ENCODE measurements at regions not wholly inside any gene's neighbourhood (a gene's known extent, or its start where the extent isn't known, plus 50 kb on each side); places are given as distances from the start of the nearest gene placed in this dataset.

GRCh38 chr13:106695139-106695538 is 127.2 kb upstream of the ARGLU1 start:
- H3K79me2 ChIP-seq (ENCODE audit: control insufficient read depth, insufficient read depth, low read length) = no peaks in the 10 kb centered on the region
- intact Hi-C loops (cut with micrococcal nuclease) = no loop called here
- H3K9me3 ChIP-seq (replicated peaks; ENCODE audit: control insufficient read depth, insufficient read depth, low read depth, low read length) = no peaks in the 10 kb centered on the region
- no peak for TF ChIP-seq ZBTB7A (IDR thresholded peaks at IDR 0.05; ENCODE audit: borderline replicate concordance, control insufficient read depth, low read depth, low read length)
- TF ChIP-seq STAG1 (CRISPR knock-in tag; IDR thresholded peaks at IDR 0.05; ENCODE audit: borderline replicate concordance) = no peak
- no peak for TF ChIP-seq NFATC3 (IDR thresholded peaks at IDR 0.05)
- TF ChIP-seq CBFA2T2 (conservative IDR thresholded peaks at IDR 0.05) = no peak
- TF ChIP-seq PHTF2 (CRISPR knock-in tag; IDR thresholded peaks at IDR 0.05) = no peak
- no peaks in the 10 kb centered on the region for H3K4me1 ChIP-seq (replicated peaks in 1 of 2; ENCODE audit: control insufficient read depth in 2 of 2, insufficient read depth in 2 of 2, low read length in 2 of 2)
- no peaks in the 10 kb centered on the region for H3K36me3 ChIP-seq (ENCODE audit: control insufficient read depth, insufficient read depth, low read length)
- H3K4me2 ChIP-seq (ENCODE audit: insufficient read depth, low read length) = no peak overlapping the region
- ChIA-PET CTCF (ENCODE audit: low intra/inter-chr PET ratio) (no interaction called here), POLR2A (no interaction called here)
- H3K27me3 ChIP-seq (ENCODE audit: control insufficient read depth in 2 of 2, insufficient read depth in 2 of 2, low read length in 2 of 2) = no peaks in the 10 kb centered on the region
- DNase-seq (ENCODE audit: extremely low read depth in 1 of 4, low spot score in 3 of 4) (no peak), FAIRE-seq (no peak), ATAC-seq (no peak)
- H3K9ac ChIP-seq (ENCODE audit: insufficient read depth in 1 of 2, low read depth in 2 of 2, low read length in 2 of 2) = no peak overlapping the region
- H3K4me3 ChIP-seq = no peak overlapping the region
- no peaks in the 10 kb centered on the region for H3K9me1 ChIP-seq (ENCODE audit: control insufficient read depth, insufficient read depth, low read length)
- H2AFZ ChIP-seq (ENCODE audit: low read depth, low read length) = no peak overlapping the region
- H3K27ac ChIP-seq (ENCODE audit: extremely low read depth, low read depth, low read length) = no peak overlapping the region
- BruUV-seq (replicated peaks) = no TSS peak
- H4K20me1 ChIP-seq (replicated peaks; ENCODE audit: control insufficient read depth, insufficient read depth, low read length) = no peaks in the 10 kb centered on the region
- in situ Hi-C loops (cut with MboI) = no loop called here

DNA sequence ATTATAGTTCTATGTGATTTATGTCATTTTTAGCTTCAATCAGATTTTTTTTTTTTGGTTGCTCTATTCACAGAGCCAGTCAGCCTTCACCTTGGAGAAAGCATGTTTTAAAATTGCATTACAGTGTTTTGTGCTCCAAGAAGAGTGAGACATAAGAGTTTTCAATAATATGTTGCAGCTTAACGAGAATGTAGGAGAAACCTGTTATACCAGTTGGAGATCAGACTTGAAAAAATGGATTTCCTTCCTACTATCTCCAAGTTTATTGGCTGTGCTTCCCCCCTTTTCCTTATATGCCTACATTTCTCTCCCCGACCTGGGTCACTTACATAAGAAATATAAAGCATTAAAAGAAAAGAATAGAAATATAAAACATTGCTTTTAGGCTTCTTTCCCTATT is 123.9 kb upstream of the ARGLU1 start:
- no peaks in the 10 kb centered on the region for H3K36me3 ChIP-seq (ENCODE audit: control insufficient read depth, insufficient read depth, low read length)
- no TSS peak for BruUV-seq (replicated peaks)
- no peaks in the 10 kb centered on the region for H3K4me1 ChIP-seq (replicated peaks in 1 of 2; ENCODE audit: control insufficient read depth in 2 of 2, insufficient read depth in 2 of 2, low read length in 2 of 2)
- H3K27ac ChIP-seq (ENCODE audit: extremely low read depth, low read depth, low read length) = no peak overlapping the region
- ATAC-seq (no peak), DNase-seq (ENCODE audit: extremely low read depth in 1 of 4, low spot score in 3 of 4) (no peak), FAIRE-seq (no peak)
- in situ Hi-C loops (cut with MboI) (no loop called here), intact Hi-C loops (cut with micrococcal nuclease) (no loop called here)
- H2AFZ ChIP-seq (ENCODE audit: low read depth, low read length) = no peak overlapping the region
- no peaks in the 10 kb centered on the region for H3K9me3 ChIP-seq (replicated peaks; ENCODE audit: control insufficient read depth, insufficient read depth, low read depth, low read length)
- ChIA-PET CTCF (ENCODE audit: low intra/inter-chr PET ratio) (no interaction called here), POLR2A (no interaction called here)
- no peaks in the 10 kb centered on the region for H3K9me1 ChIP-seq (ENCODE audit: control insufficient read depth, insufficient read depth, low read length)
- no peaks in the 10 kb centered on the region for H3K79me2 ChIP-seq (ENCODE audit: control insufficient read depth, insufficient read depth, low read length)
- no peak overlapping the region for H3K9ac ChIP-seq (ENCODE audit: insufficient read depth in 1 of 2, low read depth in 2 of 2, low read length in 2 of 2)
- H3K4me2 ChIP-seq (ENCODE audit: insufficient read depth, low read length) = no peak overlapping the region
- H4K20me1 ChIP-seq (replicated peaks; ENCODE audit: control insufficient read depth, insufficient read depth, low read length) = no peaks in the 10 kb centered on the region
- no peaks in the 10 kb centered on the region for H3K27me3 ChIP-seq (ENCODE audit: control insufficient read depth in 2 of 2, insufficient read depth in 2 of 2, low read length in 2 of 2)
- TF ChIP-seq SNIP1 (IDR thresholded peaks at IDR 0.05; ENCODE audit: low read depth) (no peak), RNF219 (CRISPR knock-in tag; IDR thresholded peaks at IDR 0.05) (no peak), RBM25 (IDR thresholded peaks at IDR 0.05; ENCODE audit: low read depth, low read length, severe bottlenecking) (no peak), HOXB6 (CRISPR knock-in tag; IDR thresholded peaks at IDR 0.05; ENCODE audit: borderline replicate concordance) (no peak), POLR2A (conservative IDR thresholded peaks at IDR 0.05) (no peak), U2AF1 (optimal IDR thresholded peaks at IDR 0.05; ENCODE audit: low read depth, low read length) (no peak), XRCC3 (IDR thresholded peaks at IDR 0.05) (no peak), ZNF324 (CRISPR knock-in tag; IDR thresholded peaks at IDR 0.05) (no peak), NEUROD1 (IDR thresholded peaks at IDR 0.05; ENCODE audit: borderline replicate concordance, low read depth, low read length, partially characterized antibody) (no peak), MAX (CRISPR knock-in tag; IDR thresholded peaks at IDR 0.05) (no peak)
- H3K4me3 ChIP-seq = no peak overlapping the region
- whole genome bisulfite sequencing (ENCODE audit: insufficient coverage, low coverage, missing lambda C conversion rate) = 0% methylated on average over 2 of the region's 2 CpGs

Measured in K562 (cell line).